NT2/D1 (cell line): ENCODE measurements at regions not wholly inside any gene's neighbourhood (a gene's known extent, or its start where the extent isn't known, plus 50 kb on each side); places are given as distances from the start of the nearest gene placed in this dataset.

ENCODE experiments used
- DNase-seq: peaks from one replicate; pipeline ENCODE4 v3.0.0-alpha.2; 2011; ENCODE audit warnings: low read depth, low spot score
- H3K27me3 ChIP-seq: 2 replicates; pipeline ENCODE4 v1.6.0; 2011; ENCODE audit warnings: mild to moderate bottlenecking; ENCODE audit not compliant: insufficient read length, insufficient read depth
- H3K36me3 ChIP-seq: 2 replicates; pipeline ENCODE4 v1.6.1; 2011; ENCODE audit warnings: mild to moderate bottlenecking, low read length, mixed read lengths; ENCODE audit not compliant: insufficient read depth, insufficient read length
- H3K4me1 ChIP-seq: 2 replicates; pipeline ENCODE4 v1.5.1; 2011; ENCODE audit not compliant: insufficient read depth, insufficient read length
- H3K4me3 ChIP-seq: 2 replicates; pipeline ENCODE4 v1.5.1; 2011; ENCODE audit warnings: low read depth; ENCODE audit not compliant: insufficient read length
- H3K9ac ChIP-seq: 2 replicates; pipeline ENCODE4 v1.6.0; 2011; ENCODE audit warnings: low read depth; ENCODE audit not compliant: insufficient read length
- H3K9me3 ChIP-seq: 2 replicates; pipeline ENCODE4 v1.5.1; 2011; ENCODE audit warnings: mild to moderate bottlenecking, low read length; ENCODE audit not compliant: insufficient read depth
- SUZ12 ChIP-seq: IDR thresholded peaks from 2 replicates; pipeline ENCODE4 v1.6.1; 2011; ENCODE audit not compliant: insufficient read length, insufficient read depth; ENCODE audit errors: extremely low read depth
- YY1 ChIP-seq: IDR thresholded peaks from 2 replicates; pipeline ENCODE4 v1.6.1; 2011; ENCODE audit not compliant: insufficient read length, insufficient read depth
- ZNF274 ChIP-seq: IDR thresholded peaks from 2 replicates; pipeline ENCODE4 v1.6.1; 2011; ENCODE audit warnings: mild to moderate bottlenecking, low read depth, low read length

DNA sequence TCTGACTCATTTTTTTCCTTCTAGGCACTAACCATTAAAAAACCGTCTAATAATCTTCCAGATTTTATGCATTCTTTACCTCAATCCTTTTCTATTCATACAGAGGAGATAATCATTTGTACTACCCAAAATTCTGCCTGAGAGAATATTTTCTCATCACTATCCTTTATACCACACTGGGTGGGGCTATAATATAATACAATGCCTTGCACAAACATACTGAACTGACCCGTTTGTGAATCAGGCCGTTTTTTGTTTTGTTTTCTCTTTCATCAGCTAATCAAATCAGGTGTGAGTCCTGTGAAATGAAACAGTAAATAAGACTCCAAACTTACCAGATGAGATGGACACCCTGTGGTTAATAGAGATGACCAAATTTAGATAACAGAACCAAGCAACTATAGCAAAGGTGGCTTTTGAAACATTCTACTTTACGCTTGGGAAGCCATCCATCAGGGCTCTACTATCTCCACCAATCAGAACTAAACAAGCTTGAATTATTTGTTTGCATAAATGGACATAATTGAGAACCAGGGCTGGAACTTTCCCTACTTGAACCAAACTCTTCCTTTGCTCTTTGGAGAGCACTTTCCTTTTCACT, 573.0 kb downstream of the GABRG1 start:
- DNase-seq: no peak
- no peaks in the 10 kb centered on the region for H3K4me1 ChIP-seq
- H3K36me3 ChIP-seq: no peaks in the 10 kb centered on the region
- no peak overlapping the region for H3K4me3 ChIP-seq
- no peak for TF ChIP-seq ZNF274
- no peaks in the 10 kb centered on the region for H3K27me3 ChIP-seq
- H3K9me3 ChIP-seq: no peaks in the 10 kb centered on the region
- no peak overlapping the region for H3K9ac ChIP-seq

DNA sequence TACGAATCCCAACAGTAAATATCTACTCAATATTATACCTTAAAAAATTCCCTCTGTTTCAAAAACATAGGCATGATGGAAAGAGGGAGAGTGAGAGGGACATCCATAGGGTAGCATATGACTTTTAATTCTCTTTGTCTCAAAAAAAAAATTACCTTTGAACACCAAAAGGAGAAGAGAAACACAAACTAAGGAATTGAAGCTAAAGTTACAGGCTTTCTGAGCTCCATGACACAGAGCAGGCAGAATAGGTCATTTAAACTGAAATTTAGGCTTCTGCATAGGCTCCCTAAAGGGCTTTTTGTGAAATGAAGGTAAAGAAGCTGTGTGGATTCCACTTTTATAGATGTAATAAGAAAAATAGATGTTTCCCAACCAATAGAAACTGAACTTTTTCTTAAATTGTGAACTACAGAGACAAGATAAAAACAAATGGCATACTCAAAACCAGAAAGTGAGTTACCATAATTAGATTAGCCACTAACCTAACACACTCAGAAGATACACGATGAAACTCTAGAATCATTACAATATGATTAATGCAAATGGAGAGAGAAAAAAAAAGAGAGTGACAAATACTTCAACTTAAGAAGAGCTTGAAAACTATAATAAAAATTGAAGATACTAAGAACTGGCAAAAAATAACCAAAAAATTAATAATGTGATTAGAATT, 584.6 kb downstream of the GABRG1 start:
- no peaks in the 10 kb centered on the region for H3K9me3 ChIP-seq
- DNase-seq: no peak
- H3K36me3 ChIP-seq: no peaks in the 10 kb centered on the region
- TF ChIP-seq YY1 (no peak), SUZ12 (no peak), ZNF274 (no peak)
- H3K9ac ChIP-seq: no peak overlapping the region
- no peak overlapping the region for H3K4me3 ChIP-seq
- no peaks in the 10 kb centered on the region for H3K27me3 ChIP-seq
- H3K4me1 ChIP-seq: no peaks in the 10 kb centered on the region

DNA sequence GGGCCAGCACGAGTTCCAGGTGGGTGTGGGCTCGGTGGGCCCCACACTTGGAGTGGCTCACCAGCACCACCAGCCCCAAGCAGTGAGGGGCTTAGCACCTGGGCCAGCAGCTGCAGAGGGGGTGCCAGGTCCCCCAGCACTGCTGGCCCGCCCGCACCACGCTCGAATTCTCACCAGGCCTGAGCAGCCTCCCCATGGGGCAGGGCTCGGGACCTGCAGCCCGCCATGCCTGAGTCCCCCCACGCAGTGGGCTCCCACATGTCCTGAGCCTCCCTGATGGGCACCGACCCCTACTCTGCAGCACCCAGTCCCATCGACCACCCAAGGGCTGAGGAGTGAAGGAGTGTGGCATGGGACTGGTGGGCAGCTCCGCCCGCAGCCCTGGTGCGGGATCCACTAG, 593.4 kb downstream of the GABRG1 start:
- DNase-seq: no peak
- Histone ChIP-seq H3K9me3 (no peaks in the 10 kb centered on the region), H3K4me3 (no peak overlapping the region), H3K4me1 (no peaks in the 10 kb centered on the region), H3K27me3 (no peaks in the 10 kb centered on the region), H3K9ac (no peak overlapping the region), H3K36me3 (no peaks in the 10 kb centered on the region)
- no peak for TF ChIP-seq YY1
- no peak for TF ChIP-seq SUZ12
- no peak for TF ChIP-seq ZNF274

DNA sequence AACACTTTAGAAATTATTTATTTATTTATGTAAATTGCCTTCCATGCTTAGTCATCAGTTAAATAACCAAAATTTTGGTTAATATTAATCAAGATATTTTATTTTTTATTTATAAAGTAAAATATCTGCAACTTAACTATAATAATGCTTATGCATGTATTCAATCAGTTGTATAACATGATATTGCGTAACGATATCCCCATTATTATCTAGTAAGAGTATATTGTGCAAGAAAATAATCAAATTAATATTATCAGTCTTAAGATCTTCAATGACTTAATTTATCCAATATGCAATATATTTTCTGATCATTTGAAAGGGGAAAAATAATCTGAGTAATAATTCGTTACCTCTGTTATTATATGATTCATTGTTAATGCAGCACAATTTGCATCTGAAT, 596.7 kb downstream of the GABRG1 start:
- H3K4me1 ChIP-seq: no peaks in the 10 kb centered on the region
- no peaks in the 10 kb centered on the region for H3K9me3 ChIP-seq
- no peaks in the 10 kb centered on the region for H3K36me3 ChIP-seq
- TF ChIP-seq SUZ12: no peak
- TF ChIP-seq ZNF274: no peak
- no peak for TF ChIP-seq YY1
- DNase-seq: no peak
- no peaks in the 10 kb centered on the region for H3K27me3 ChIP-seq
- H3K4me3 ChIP-seq: no peak overlapping the region
- no peak overlapping the region for H3K9ac ChIP-seq

DNA sequence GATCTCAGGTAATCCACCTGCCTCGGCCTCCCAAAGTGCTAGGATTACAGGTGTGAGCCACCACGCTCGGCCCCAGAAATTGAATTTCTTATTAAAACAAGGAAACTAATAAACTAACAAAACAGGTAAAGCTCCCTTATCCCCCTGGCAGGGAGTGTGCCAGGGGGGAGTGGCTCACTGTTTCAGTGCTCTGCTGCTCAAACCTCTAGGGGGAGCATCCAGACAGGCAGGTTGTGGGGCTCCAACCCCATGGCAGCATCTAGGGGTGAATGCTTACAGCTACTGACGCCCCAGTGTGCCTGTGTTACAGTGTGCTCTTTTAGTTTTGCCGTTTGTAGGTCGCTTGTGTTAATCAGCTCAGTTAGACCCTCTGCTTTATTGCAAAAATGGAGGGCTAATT, 605.0 kb downstream of the GABRG1 start:
- no peaks in the 10 kb centered on the region for H3K27me3 ChIP-seq

DNA sequence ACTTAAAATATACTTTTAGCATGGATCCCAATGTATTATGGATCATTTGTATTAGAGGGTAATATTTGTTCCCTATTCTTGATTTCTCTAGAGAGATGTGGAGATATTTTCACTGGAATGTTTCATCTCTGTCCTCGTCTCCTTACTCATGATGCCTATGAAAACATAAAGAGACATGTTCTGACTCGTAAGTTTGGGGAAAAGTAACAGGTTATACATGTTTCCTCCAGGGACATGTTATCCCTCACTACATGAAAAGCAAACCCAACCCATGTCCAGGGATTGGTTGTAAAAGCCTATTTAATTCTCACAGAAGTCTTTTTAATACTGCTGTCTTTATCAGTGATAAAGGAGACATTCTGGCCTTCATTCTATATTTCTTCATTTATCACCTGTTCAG, 621.4 kb downstream of the GABRG1 start:
- Histone ChIP-seq H3K4me1 (no peaks in the 10 kb centered on the region), H3K9me3 (no peaks in the 10 kb centered on the region), H3K4me3 (no peak overlapping the region), H3K36me3 (no peaks in the 10 kb centered on the region), H3K27me3 (no peaks in the 10 kb centered on the region), H3K9ac (no peak overlapping the region)
- no peak for TF ChIP-seq YY1
- no peak for TF ChIP-seq SUZ12
- no peak for DNase-seq

More for the DNA sequence above, 605.0 kb downstream of the GABRG1 start:
- no peaks in the 10 kb centered on the region for H3K4me1 ChIP-seq
- H3K36me3 ChIP-seq: no peaks in the 10 kb centered on the region
- DNase-seq: no peak
- H3K9me3 ChIP-seq: no peaks in the 10 kb centered on the region
- no peak overlapping the region for H3K9ac ChIP-seq
- TF ChIP-seq ZNF274 (no peak), SUZ12 (no peak), YY1 (no peak)
- H3K4me3 ChIP-seq: no peak overlapping the region

DNA sequence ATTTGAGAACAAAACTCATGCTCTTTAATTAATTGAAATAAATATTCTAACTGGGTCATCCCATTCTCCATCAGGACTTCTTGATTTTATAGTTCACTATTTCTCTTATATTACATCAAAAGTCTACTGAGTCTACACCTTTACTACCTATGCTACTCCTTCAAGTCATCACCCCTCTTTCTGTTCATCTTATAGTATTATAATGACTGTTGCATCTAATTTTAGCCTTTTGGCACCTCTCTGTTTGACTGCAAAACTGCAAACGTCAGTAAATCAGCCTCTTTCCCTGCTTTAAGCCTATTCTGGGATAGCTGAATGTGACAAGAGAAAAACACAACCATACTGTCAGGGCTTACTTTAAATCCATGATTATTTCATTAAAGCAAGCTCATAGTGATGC, 639.1 kb downstream of the GABRG1 start:
- no peaks in the 10 kb centered on the region for H3K4me1 ChIP-seq
- H3K36me3 ChIP-seq: no peaks in the 10 kb centered on the region
- no peak for DNase-seq
- no peak overlapping the region for H3K4me3 ChIP-seq
- TF ChIP-seq SUZ12 (no peak), ZNF274 (no peak)
- H3K27me3 ChIP-seq: no peaks in the 10 kb centered on the region
- no peak overlapping the region for H3K9ac ChIP-seq
- no peaks in the 10 kb centered on the region for H3K9me3 ChIP-seq
